Lower leg skin (tissue), 3 donors: ENCODE measurements at regions not wholly inside any gene's neighbourhood (a gene's known extent, or its start where the extent isn't known, plus 50 kb on each side); places are given as distances from the start of the nearest gene placed in this dataset.

Experiments
- POLR2A ChIP-seq, 2 donors: fragments of 450-650 bp; IDR thresholded peaks; one replicate each; pipeline ENCODE4 v1.6.1; 2016 to 2017; ENCODE audit warnings: antibody characterized with exemption in 2 of 2, mild to moderate bottlenecking in 1 of 2, moderate library complexity in 1 of 2
- TF ChIP-seq, protein P1 (sequence below), 3 donors: fragments of 450-650 bp; IDR thresholded peaks; one replicate each; pipeline ENCODE4 v1.5.1; 2016; ENCODE audit warnings: antibody characterized with exemption in 3 of 3, mild to moderate bottlenecking in 3 of 3, moderate library complexity in 2 of 3

DNA sequence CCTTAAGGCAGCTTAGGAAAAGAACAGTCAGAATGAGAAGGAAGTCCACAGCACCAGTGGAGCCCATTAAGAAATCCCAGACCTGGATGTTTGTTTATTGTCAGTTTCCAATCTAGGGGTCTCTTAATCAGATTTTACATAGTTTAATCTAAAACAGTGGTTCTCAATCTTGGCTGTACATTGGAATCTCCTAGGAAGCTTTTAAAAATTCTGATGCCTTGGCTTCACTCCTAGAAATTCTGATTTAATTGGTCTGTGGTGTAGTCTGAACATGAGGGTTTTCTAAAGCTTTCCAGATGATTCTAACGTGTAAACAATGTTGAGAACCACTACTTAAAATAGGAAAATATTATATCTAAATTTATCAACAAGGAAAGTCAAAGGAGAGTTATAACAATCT is 56.6 kb upstream of the SPRED1 start:
- TF ChIP-seq, protein P1, sequence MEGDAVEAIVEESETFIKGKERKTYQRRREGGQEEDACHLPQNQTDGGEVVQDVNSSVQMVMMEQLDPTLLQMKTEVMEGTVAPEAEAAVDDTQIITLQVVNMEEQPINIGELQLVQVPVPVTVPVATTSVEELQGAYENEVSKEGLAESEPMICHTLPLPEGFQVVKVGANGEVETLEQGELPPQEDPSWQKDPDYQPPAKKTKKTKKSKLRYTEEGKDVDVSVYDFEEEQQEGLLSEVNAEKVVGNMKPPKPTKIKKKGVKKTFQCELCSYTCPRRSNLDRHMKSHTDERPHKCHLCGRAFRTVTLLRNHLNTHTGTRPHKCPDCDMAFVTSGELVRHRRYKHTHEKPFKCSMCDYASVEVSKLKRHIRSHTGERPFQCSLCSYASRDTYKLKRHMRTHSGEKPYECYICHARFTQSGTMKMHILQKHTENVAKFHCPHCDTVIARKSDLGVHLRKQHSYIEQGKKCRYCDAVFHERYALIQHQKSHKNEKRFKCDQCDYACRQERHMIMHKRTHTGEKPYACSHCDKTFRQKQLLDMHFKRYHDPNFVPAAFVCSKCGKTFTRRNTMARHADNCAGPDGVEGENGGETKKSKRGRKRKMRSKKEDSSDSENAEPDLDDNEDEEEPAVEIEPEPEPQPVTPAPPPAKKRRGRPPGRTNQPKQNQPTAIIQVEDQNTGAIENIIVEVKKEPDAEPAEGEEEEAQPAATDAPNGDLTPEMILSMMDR (IDR thresholded peaks at IDR 0.05): no peak
- TF ChIP-seq POLR2A (IDR thresholded peaks at IDR 0.05): no peak
